Stomach (tissue), 8 donors: ENCODE measurements at regions not wholly inside any gene's neighbourhood (a gene's known extent, or its start where the extent isn't known, plus 50 kb on each side); places are given as distances from the start of the nearest gene placed in this dataset.

Experiments
- DNase-seq, 2 donors: peaks; one replicate each; pipeline versions ENCODE4 v3.0.0 to v3.0.0-alpha.2; 2013 to 2019
- H3K27ac ChIP-seq, 5 donors: fragments of 200-600 bp in 4 of 5; sonication (generic) in 4 of 5; one replicate each; pipeline ENCODE4 v1.5.1; 2013 to 2019; ENCODE audit warnings: mild to moderate bottlenecking in 1 of 5, moderate library complexity in 1 of 5
- H3K27me3 ChIP-seq, 3 donors: fragments of 200-600 bp; sonication (generic); one replicate each; pipeline ENCODE4 v1.5.1; 2017 to 2019; ENCODE audit warnings: mixed run types in 1 of 3
- H3K36me3 ChIP-seq, 4 donors: fragments of 200-600 bp; sonication (generic); 1 replicate in 3 of 4; 2 replicates in 1 of 4; pipeline ENCODE4 v1.5.1; 2016 to 2019
- H3K4me1 ChIP-seq, 4 donors: fragments of 200-600 bp; sonication (generic); one replicate each; pipeline ENCODE4 v1.5.1; 2016 to 2019
- H3K4me3 ChIP-seq, 4 donors: fragments of 200-600 bp; sonication (generic) in 3 of 4; one replicate each; pipeline ENCODE4 v1.5.1; 2016 to 2019; ENCODE audit warnings: mild to moderate bottlenecking in 1 of 4
- H3K9me3 ChIP-seq, 4 donors: fragments of 200-600 bp; sonication (generic); one replicate each; pipeline ENCODE4 v1.5.1; 2016 to 2019
- CTCF ChIP-seq, 7 experiments: fragments of 450-650 bp in 4 of 7; fragments of 200-600 bp in 3 of 7; sonication (generic) in 3 of 7; IDR thresholded peaks; one replicate each; pipeline ENCODE4 v1.5.1; 2016 to 2019; ENCODE audit warnings: antibody characterized with exemption in 7 of 7, control low read depth in 2 of 7, mild to moderate bottlenecking in 1 of 7
- EP300 ChIP-seq: sonication (generic); formaldehyde crosslinking; IDR thresholded peaks from one replicate; pipeline ENCODE4 v1.6.1; 2017; ENCODE audit warnings: antibody characterized with exemption
- POLR2A ChIP-seq, 4 donors: fragments of 450-650 bp; IDR thresholded peaks; one replicate each; pipeline ENCODE4 v1.6.1; 2016; ENCODE audit warnings: antibody characterized with exemption in 4 of 4, control low read depth in 2 of 4, mild to moderate bottlenecking in 1 of 4, moderate library complexity in 1 of 4
- POLR2AphosphoS5 ChIP-seq, 3 donors: sonication (generic); formaldehyde crosslinking; IDR thresholded peaks; one replicate each; pipeline ENCODE4 v1.6.1; 2016; ENCODE audit warnings: antibody characterized with exemption in 3 of 3
- WGBS, 5 donors: extraction: QIAGEN DNeasy Blood & Tissue Kit in 3 of 5; methylation state at CpG; one replicate each; pipeline versions ENCODE4 v1.1.5 to v1.1.7; 2013 to 2018; 5-methylcytosine and 5-hydroxymethylcytosine counted together
- intact Hi-C: fragments of 100-400 bp; cut with DNase I; formaldehyde crosslinking; loops from one replicate; pipeline ENCODE4 v1.15.1; 2023; ENCODE audit warnings: low total_unique reads
- donor health status: healthy with polysubstance abuse.
- donor health status: Bipolar disorder and iron deficiency.
- donor health status: healthy.

GRCh38 chr10:113219446-113219845, 269.4 kb downstream of the TCF7L2 start:
- no peaks in the 10 kb centered on the region for H3K4me1 ChIP-seq

DNA sequence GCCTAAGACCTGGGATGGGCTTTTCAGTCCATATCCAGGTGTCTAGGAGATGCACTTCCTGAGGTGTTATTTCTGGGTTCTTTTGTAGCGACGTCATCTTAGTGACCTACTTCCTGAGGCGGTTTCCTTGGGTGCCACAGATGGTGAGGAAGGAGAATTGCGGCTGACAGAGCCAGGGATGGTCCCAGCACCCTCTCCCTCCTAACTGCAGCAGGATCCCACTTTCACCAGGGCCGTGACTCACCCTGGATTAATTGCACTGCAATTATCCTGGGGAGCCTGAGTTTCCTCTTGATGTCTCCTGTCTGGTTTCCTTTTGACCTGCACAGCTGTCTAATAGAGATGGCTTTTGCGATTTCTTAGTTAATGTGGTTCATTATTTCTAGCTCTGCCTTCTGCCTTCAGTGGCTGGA, 271.7 kb downstream of the TCF7L2 start:
- 55 to 70% (median 60%) methylated on average over 6 of the region's 6 CpGs for WGBS, 5 donors
- DNase-seq = peak in 1 of 2 donors; percentile 48
- no peak for TF ChIP-seq POLR2A (IDR thresholded peaks at IDR 0.05)

More at GRCh38 chr10:113219446-113219845, 269.4 kb downstream of the TCF7L2 start:
- Histone ChIP-seq H3K27me3 (no peaks in the 10 kb centered on the region), H3K4me3 (no peak overlapping the region), H3K27ac (no peak overlapping the region), H3K9me3 (no peaks in the 10 kb centered on the region), H3K36me3 (no peaks in the 10 kb centered on the region)
- DNase-seq = no peak
- intact Hi-C loops = no loop called here
- TF ChIP-seq EP300 (no peak), POLR2AphosphoS5 (IDR thresholded peaks at IDR 0.05) (no peak), POLR2A (IDR thresholded peaks at IDR 0.05) (no peak), CTCF (IDR thresholded peaks at IDR 0.05) (no peak)
- 93 to 97% (median 97%) methylated on average over 7 of the region's 7 CpGs for WGBS, 5 donors

GRCh38 chr10:113222207-113222606, 272.2 kb downstream of the TCF7L2 start:
- no peaks in the 10 kb centered on the region for H3K36me3 ChIP-seq
- H3K4me3 ChIP-seq = no peak overlapping the region
- no peaks in the 10 kb centered on the region for H3K4me1 ChIP-seq
- H3K27ac ChIP-seq = no peak overlapping the region
- H3K9me3 ChIP-seq = no peaks in the 10 kb centered on the region
- TF ChIP-seq CTCF (IDR thresholded peaks at IDR 0.05) = no peak
- TF ChIP-seq EP300 = no peak
- no peak for TF ChIP-seq POLR2AphosphoS5 (IDR thresholded peaks at IDR 0.05)
- TF ChIP-seq POLR2A (IDR thresholded peaks at IDR 0.05) = no peak
- no peak for DNase-seq
- WGBS, 5 donors = 55 to 76% (median 68%) methylated on average over 11 to 12 of the region's 12 CpGs
- intact Hi-C loops = no loop called here
- H3K27me3 ChIP-seq = no peaks in the 10 kb centered on the region

More for the DNA sequence above, 271.7 kb downstream of the TCF7L2 start:
- no peak overlapping the region for H3K27ac ChIP-seq
- no peaks in the 10 kb centered on the region for H3K9me3 ChIP-seq
- intact Hi-C loops = no loop called here
- no peak overlapping the region for H3K4me3 ChIP-seq
- H3K36me3 ChIP-seq = no peaks in the 10 kb centered on the region
- H3K27me3 ChIP-seq = no peaks in the 10 kb centered on the region
- H3K4me1 ChIP-seq = no peaks in the 10 kb centered on the region

DNA sequence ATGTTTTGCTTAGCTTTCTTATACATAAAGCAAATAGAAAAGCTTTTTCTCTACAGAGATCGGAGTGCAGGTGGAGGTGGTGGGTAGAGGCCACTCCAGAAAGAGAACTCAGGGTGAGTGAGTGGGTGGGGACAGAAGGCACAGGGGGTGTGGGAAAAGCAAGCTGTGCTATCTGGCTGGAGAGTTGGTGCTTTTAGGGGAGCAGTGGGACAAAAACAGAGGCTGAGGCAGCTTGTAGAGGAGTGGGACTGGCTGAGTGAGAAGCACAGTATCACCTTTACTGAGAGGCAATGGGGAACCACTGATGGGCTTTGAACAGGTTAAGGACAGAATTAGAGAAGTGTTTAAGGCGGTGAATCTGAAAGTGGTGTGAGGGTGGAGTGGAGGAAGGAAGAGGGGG, 275.3 kb downstream of the TCF7L2 start:
- intact Hi-C loops = no loop called here
- 65 to 96% (median 86%) methylated on average over 2 of the region's 2 CpGs for WGBS, 5 donors
- no peaks in the 10 kb centered on the region for H3K36me3 ChIP-seq
- no peaks in the 10 kb centered on the region for H3K9me3 ChIP-seq
- no peak for DNase-seq
- H3K27ac ChIP-seq = no peak overlapping the region
- no peaks in the 10 kb centered on the region for H3K27me3 ChIP-seq
- peaks cover 0 to 3% (median 0%) of the 10 kb centered on the region in 4 donors for H3K4me1 ChIP-seq
- H3K4me3 ChIP-seq = no peak overlapping the region
- TF ChIP-seq POLR2A (IDR thresholded peaks at IDR 0.05) (no peak), POLR2AphosphoS5 (IDR thresholded peaks at IDR 0.05) (no peak), CTCF (IDR thresholded peaks at IDR 0.05) (no peak), EP300 (no peak)

DNA sequence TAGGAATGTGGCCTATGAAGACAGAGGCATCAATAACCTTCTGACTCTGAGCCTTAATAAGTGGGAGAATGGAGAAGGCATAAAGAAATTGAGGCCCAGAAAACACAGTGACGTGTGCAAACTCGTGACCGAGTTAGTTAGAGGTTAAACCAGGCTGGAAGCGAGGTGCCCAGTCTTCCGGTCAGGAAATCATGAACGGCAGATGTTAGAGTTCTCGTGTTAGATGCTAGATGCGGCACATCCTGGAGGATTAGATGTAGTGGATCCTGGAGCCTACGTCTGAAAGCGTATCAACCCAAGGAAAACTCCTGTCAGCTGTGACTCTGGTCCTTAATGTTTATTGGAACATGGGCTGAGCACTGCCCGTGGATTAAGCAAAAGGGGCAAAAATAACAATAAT, 275.9 kb downstream of the TCF7L2 start:
- peaks cover 0 to 3% (median 0%) of the 10 kb centered on the region in 4 donors for H3K4me1 ChIP-seq
- DNase-seq = no peak
- no peak overlapping the region for H3K4me3 ChIP-seq
- no peaks in the 10 kb centered on the region for H3K9me3 ChIP-seq
- no peak overlapping the region for H3K27ac ChIP-seq
- 88 to 94% (median 92%) methylated on average over 11 of the region's 11 CpGs for WGBS, 5 donors
- no peaks in the 10 kb centered on the region for H3K36me3 ChIP-seq
- intact Hi-C loops = no loop called here
- H3K27me3 ChIP-seq = no peaks in the 10 kb centered on the region
- no peak for TF ChIP-seq EP300
- no peak for TF ChIP-seq CTCF (IDR thresholded peaks at IDR 0.05)
- TF ChIP-seq POLR2A (IDR thresholded peaks at IDR 0.05) = no peak
- TF ChIP-seq POLR2AphosphoS5 (IDR thresholded peaks at IDR 0.05) = no peak
